K562 (cell line): ENCODE measurements at regions not wholly inside any gene's neighbourhood (a gene's known extent, or its start where the extent isn't known, plus 50 kb on each side); places are given as distances from the start of the nearest gene placed in this dataset.
"Not testable (repeated sequence)": the region's sequence is repeated elsewhere in the genome, so short reads cannot be mapped to it uniquely, and the experiment has no call there.

Source experiments
- C11orf30 ChIP-seq: fragments of 450-650 bp; IDR thresholded peaks from 2 replicates; pipeline ENCODE4 v1.6.1; 2016; ENCODE audit warnings: low read depth, mild to moderate bottlenecking
- FOS ChIP-seq: IDR thresholded peaks from 3 replicates; pipeline ENCODE4 v1.6.1; 2011; ENCODE audit not compliant: insufficient read length; ENCODE audit errors: extremely low read depth
- JUND ChIP-seq, 2 experiments: IDR thresholded peaks; 2 replicates in 1 of 2; 3 replicates in 1 of 2; pipeline ENCODE4 v1.6.1; 2011; ENCODE audit warnings: borderline replicate concordance in 2 of 2, low read depth in 2 of 2, low read length in 2 of 2, improper control_type of control experiment in 1 of 2, missing biosample characterization in 1 of 2, missing genetic modification characterization in 1 of 2, missing genetic modification reagents in 1 of 2
- PTRF ChIP-seq: fragments of 450-650 bp; IDR thresholded peaks from 2 replicates; pipeline ENCODE4 v1.6.1; 2016; ENCODE audit warnings: mild to moderate bottlenecking, missing genetic modification characterization, missing compliant biosample characterization
- RBM22 ChIP-seq: fragments of 200-400 bp; formaldehyde crosslinking; IDR thresholded peaks from 2 replicates; pipeline ENCODE4 v1.6.1; 2018; ENCODE audit warnings: low read length, low read depth; ENCODE audit not compliant: poor library complexity, severe bottlenecking
- SMARCC2 ChIP-seq: fragments of 450-650 bp; IDR thresholded peaks from 2 replicates; pipeline ENCODE4 v1.6.1; 2017; ENCODE audit warnings: antibody characterized with exemption, moderate library complexity, mild to moderate bottlenecking, low read depth
- ZC3H11A ChIP-seq: IDR thresholded peaks from 2 replicates; pipeline ENCODE4 v1.6.1; 2012; ENCODE audit warnings: low read depth, low read length, improper control_type of control experiment
- TF ChIP-seq, protein P1 (sequence below), 3 experiments: IDR thresholded peaks in 2 of 3; conservative IDR thresholded peaks in 1 of 3; 2 replicates each; pipeline ENCODE4 v1.5.1; 2011 to 2012; ENCODE audit warnings: low read length in 3 of 3, mild to moderate bottlenecking in 3 of 3, control low read depth in 2 of 3, improper control_type of control experiment in 1 of 3, inconsistent platforms in 1 of 3, low read depth in 1 of 3, mixed read lengths in 1 of 3, moderate library complexity in 1 of 3; ENCODE audit not compliant: insufficient read depth in 2 of 3

DNA sequence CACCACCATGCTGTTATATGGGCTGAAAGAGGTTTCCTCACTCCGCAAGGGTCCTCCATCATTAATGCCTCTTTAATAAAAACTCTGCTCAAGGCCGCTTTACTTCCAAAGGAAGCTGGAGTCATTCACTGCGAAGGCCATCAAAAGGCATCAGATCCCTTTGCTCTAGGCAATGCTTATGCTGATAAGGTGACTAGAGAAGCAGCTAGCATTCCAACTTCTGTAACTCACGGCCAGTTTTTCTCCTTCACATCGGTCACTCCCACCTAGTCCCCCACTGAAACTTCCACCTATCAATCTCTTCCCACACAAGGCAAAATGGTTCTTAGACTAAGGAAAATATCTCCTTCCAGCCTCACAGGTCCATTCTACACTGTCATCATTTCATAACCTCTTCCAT lies 124.2 kb upstream of the RMP24 start:
- TF ChIP-seq PTRF (tag); ZC3H11A; SMARCC2; JUND (IDR thresholded peaks at IDR 0.05; ENCODE audit: borderline replicate concordance, low read depth, low read length); JUND (tag; IDR thresholded peaks at IDR 0.05; ENCODE audit: borderline replicate concordance, low read depth, low read length); C11orf30; RBM22; FOS: not testable (repeated sequence)
- TF ChIP-seq, protein P1, sequence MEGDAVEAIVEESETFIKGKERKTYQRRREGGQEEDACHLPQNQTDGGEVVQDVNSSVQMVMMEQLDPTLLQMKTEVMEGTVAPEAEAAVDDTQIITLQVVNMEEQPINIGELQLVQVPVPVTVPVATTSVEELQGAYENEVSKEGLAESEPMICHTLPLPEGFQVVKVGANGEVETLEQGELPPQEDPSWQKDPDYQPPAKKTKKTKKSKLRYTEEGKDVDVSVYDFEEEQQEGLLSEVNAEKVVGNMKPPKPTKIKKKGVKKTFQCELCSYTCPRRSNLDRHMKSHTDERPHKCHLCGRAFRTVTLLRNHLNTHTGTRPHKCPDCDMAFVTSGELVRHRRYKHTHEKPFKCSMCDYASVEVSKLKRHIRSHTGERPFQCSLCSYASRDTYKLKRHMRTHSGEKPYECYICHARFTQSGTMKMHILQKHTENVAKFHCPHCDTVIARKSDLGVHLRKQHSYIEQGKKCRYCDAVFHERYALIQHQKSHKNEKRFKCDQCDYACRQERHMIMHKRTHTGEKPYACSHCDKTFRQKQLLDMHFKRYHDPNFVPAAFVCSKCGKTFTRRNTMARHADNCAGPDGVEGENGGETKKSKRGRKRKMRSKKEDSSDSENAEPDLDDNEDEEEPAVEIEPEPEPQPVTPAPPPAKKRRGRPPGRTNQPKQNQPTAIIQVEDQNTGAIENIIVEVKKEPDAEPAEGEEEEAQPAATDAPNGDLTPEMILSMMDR (IDR thresholded peaks at IDR 0.05 in 2 of 3, conservative IDR thresholded peaks at IDR 0.05 in 1 of 3; ENCODE audit: insufficient read depth in 2 of 3, low read depth in 1 of 3, low read length in 3 of 3): not testable (repeated sequence)
